Aorta (tissue), 5 donors: ENCODE measurements at regions not wholly inside any gene's neighbourhood (a gene's known extent, or its start where the extent isn't known, plus 50 kb on each side); places are given as distances from the start of the nearest gene placed in this dataset.

Experiments
- ATAC-seq: fragments of 200-7000 bp; cut with Tn5 transposase; one replicate; pipeline ENCODE4 v1.9.1; 2022; ENCODE audit warnings: moderate library complexity; ENCODE audit not compliant: low FRiP score
- DNase-seq, 2 donors: peaks; one replicate each; pipeline ENCODE4 v3.0.0-alpha.2; 2020
- H3K27ac ChIP-seq, 2 donors: one replicate each; pipeline ENCODE4 v1.5.1; 2013; ENCODE audit warnings: low read length in 2 of 2, mild to moderate bottlenecking in 2 of 2, moderate library complexity in 2 of 2, control low read depth in 1 of 2, inconsistent platforms in 1 of 2, low read depth in 1 of 2
- H3K27me3 ChIP-seq, 2 donors: one replicate each; pipeline ENCODE4 v1.6.1; 2013; ENCODE audit warnings: control low read depth in 1 of 2, low read length in 1 of 2, mild to moderate bottlenecking in 1 of 2, moderate library complexity in 1 of 2; ENCODE audit not compliant: insufficient read depth in 2 of 2, control insufficient read depth in 1 of 2
- H3K36me3 ChIP-seq, 2 donors: one replicate each; pipeline ENCODE4 v1.6.1; 2013; ENCODE audit warnings: control low read depth in 1 of 2, low read length in 1 of 2, mild to moderate bottlenecking in 1 of 2; ENCODE audit not compliant: insufficient read depth in 2 of 2, control insufficient read depth in 1 of 2
- H3K4me1 ChIP-seq, 2 donors: one replicate each; pipeline ENCODE4 v1.6.1; 2013; ENCODE audit warnings: low read length in 2 of 2, control low read depth in 1 of 2, mild to moderate bottlenecking in 1 of 2, moderate library complexity in 1 of 2; ENCODE audit not compliant: insufficient read depth in 2 of 2, control insufficient read depth in 1 of 2
- H3K4me3 ChIP-seq, 2 donors: one replicate each; pipeline ENCODE4 v1.5.1; 2013; ENCODE audit warnings: low read length in 2 of 2, control low read depth in 1 of 2, mild to moderate bottlenecking in 1 of 2
- H3K9me3 ChIP-seq: one replicate; pipeline ENCODE4 v1.6.1; 2013; ENCODE audit warnings: mild to moderate bottlenecking, low read length; ENCODE audit not compliant: control insufficient read depth
- WGBS, 2 donors: extraction: QIAGEN DNeasy Blood & Tissue Kit; methylation state at CpG; one replicate each; pipeline ENCODE4 v1.1.7; 2013; 5-methylcytosine and 5-hydroxymethylcytosine counted together
- intact Hi-C, 2 donors: fragments of 100-400 bp; cut with DNase I; formaldehyde crosslinking; loops; one replicate each; pipeline versions ENCODE4 v1.14.2 to v1.15.0; 2022
- donor health status: healthy with polysubstance abuse.
- donor health status: Bipolar disorder and iron deficiency.
- donor health status: DM: no; HTN: no; CAD: no.
- donor health status: DM: no; HTN: no; CAD: no.
- donor health status: DM: yes; HTN: yes; CAD: no.

- intact Hi-C loops, result loop anchor here in 1 of 2 donors (5.0 kb wide), 1 partner anchor 1607 kb away; no protein-coding TSS in a partner anchor
- ATAC-seq (no peak), DNase-seq (no peak)
- Histone ChIP-seq H3K4me1 (no peaks in the 10 kb centered on the region), H3K4me3 (no peak overlapping the region), H3K27ac (no peak overlapping the region), H3K36me3 (no peaks in the 10 kb centered on the region), H3K9me3 (no peaks in the 10 kb centered on the region), H3K27me3 (no peaks in the 10 kb centered on the region)
- 26 to 58% methylated on average over 2 of the region's 2 CpGs for WGBS, 2 donors
Measured at GRCh38 chr1:99595441-99595840, 50.5 kb upstream of the PALMD start.
